GM21390 (cell line): ENCODE measurements at regions not wholly inside any gene's neighbourhood (a gene's known extent, or its start where the extent isn't known, plus 50 kb on each side); places are given as distances from the start of the nearest gene placed in this dataset.

Source experiments
- ATAC-seq: cut with Tn5 transposase; IDR thresholded peaks from one replicate; pipeline ENCODE4 v1.9.1; 2021; ENCODE audit not compliant: unreplicated experiment

GRCh38 chr13:73482556-73482955 lies 423.8 kb downstream of the KLF5 start:
- ATAC-seq: no peak

GRCh38 chr13:73481886-73482445 lies 423.2 kb downstream of the KLF5 start:
- no peak for ATAC-seq

GRCh38 chr13:73480779-73481559 lies 422.2 kb downstream of the KLF5 start:
- no peak for ATAC-seq

GRCh38 chr13:73479856-73480255 lies 421.1 kb downstream of the KLF5 start:
- no peak for ATAC-seq

GRCh38 chr13:73479351-73479750 lies 420.5 kb downstream of the KLF5 start:
- no peak for ATAC-seq

- no peak for ATAC-seq
These were observed 418.6 kb downstream of the KLF5 start for GRCh38 chr13:73477441-73477840.

GRCh38 chr13:73473016-73473415 lies 414.2 kb downstream of the KLF5 start:
- no peak for ATAC-seq

- ATAC-seq: no peak
These were observed 408.3 kb downstream of the KLF5 start for GRCh38 chr13:73467125-73467524.

GRCh38 chr13:73466561-73466960 lies 407.8 kb downstream of the KLF5 start:
- ATAC-seq: no peak

GRCh38 chr13:73465617-73465971 lies 406.8 kb downstream of the KLF5 start:
- ATAC-seq: no peak

GRCh38 chr13:73464758-73465616 lies 406.2 kb downstream of the KLF5 start:
- no peak for ATAC-seq

- no peak for ATAC-seq
These were observed 403.4 kb downstream of the KLF5 start for GRCh38 chr13:73462241-73462640.

GRCh38 chr13:73451221-73452029 lies 392.6 kb downstream of the KLF5 start:
- no peak for ATAC-seq

- no peak for ATAC-seq
These were observed 391.8 kb downstream of the KLF5 start for GRCh38 chr13:73450583-73450982.

- no peak for ATAC-seq
These were observed 390.4 kb downstream of the KLF5 start for GRCh38 chr13:73449252-73449651.

- ATAC-seq: no peak
These were observed 381.6 kb downstream of the KLF5 start for GRCh38 chr13:73440296-73440895.

- no peak for ATAC-seq
These were observed 375.1 kb downstream of the KLF5 start for GRCh38 chr13:73433890-73434289.

- ATAC-seq: no peak
These were observed 374.7 kb downstream of the KLF5 start for GRCh38 chr13:73433458-73433857.

- no peak for ATAC-seq
These were observed 370.9 kb downstream of the KLF5 start for GRCh38 chr13:73429701-73430100.

GRCh38 chr13:73428706-73429105 lies 369.9 kb downstream of the KLF5 start:
- no peak for ATAC-seq

- no peak for ATAC-seq
These were observed 369.3 kb downstream of the KLF5 start for GRCh38 chr13:73428137-73428536.
